Esophagus muscularis mucosa (tissue), 4 donors: ENCODE measurements at regions not wholly inside any gene's neighbourhood (a gene's known extent, or its start where the extent isn't known, plus 50 kb on each side); places are given as distances from the start of the nearest gene placed in this dataset.

Experiments used
- DNase-seq: peaks from one replicate; pipeline ENCODE4 v3.0.0-alpha.2; 2017; ENCODE audit errors: extremely low spot score
- H3K27ac ChIP-seq, 4 donors: fragments of 200-600 bp; sonication (generic); replicated peaks in 1 of 4; 1 replicate in 3 of 4; 2 replicates in 1 of 4; pipeline ENCODE4 v1.5.1; 2016 to 2019; ENCODE audit warnings: mild to moderate bottlenecking in 1 of 4
- H3K27me3 ChIP-seq, 4 donors: fragments of 200-600 bp; sonication (generic); one replicate each; pipeline versions ENCODE4 v1.5.1 to v1.6.0; 2016 to 2019
- H3K36me3 ChIP-seq, 4 donors: fragments of 200-600 bp; sonication (generic); one replicate each; pipeline ENCODE4 v1.5.1; 2016 to 2019
- H3K4me1 ChIP-seq, 4 donors: fragments of 200-600 bp; sonication (generic); one replicate each; pipeline ENCODE4 v1.5.1; 2016 to 2019
- H3K4me3 ChIP-seq, 4 donors: fragments of 200-600 bp; sonication (generic); 1 replicate in 2 of 4; 2 replicates in 2 of 4; pipeline ENCODE4 v1.5.1; 2016 to 2019; ENCODE audit warnings: mild to moderate bottlenecking in 4 of 4, moderate library complexity in 1 of 4
- H3K9me3 ChIP-seq, 4 donors: fragments of 200-600 bp; sonication (generic); 1 replicate in 3 of 4; 2 replicates in 1 of 4; pipeline ENCODE4 v1.5.1; 2016 to 2019
- CTCF ChIP-seq, 3 experiments: fragments of 200-600 bp in 2 of 3; fragments of 450-650 bp in 1 of 3; sonication (generic) in 2 of 3; IDR thresholded peaks; one replicate each; pipeline ENCODE4 v1.5.1; 2017 to 2019; ENCODE audit warnings: antibody characterized with exemption in 3 of 3, mild to moderate bottlenecking in 2 of 3, moderate library complexity in 1 of 3
- EP300 ChIP-seq: sonication (generic); formaldehyde crosslinking; IDR thresholded peaks from one replicate; pipeline ENCODE4 v1.6.1; 2017; ENCODE audit warnings: antibody characterized with exemption
- POLR2A ChIP-seq: fragments of 450-650 bp; IDR thresholded peaks from one replicate; pipeline ENCODE4 v1.6.1; 2017; ENCODE audit warnings: antibody characterized with exemption, moderate library complexity, mild to moderate bottlenecking, low read depth
- POLR2AphosphoS5 ChIP-seq, 2 donors: sonication (generic); formaldehyde crosslinking; IDR thresholded peaks; one replicate each; pipeline ENCODE4 v1.6.1; 2017; ENCODE audit warnings: antibody characterized with exemption in 2 of 2
- WGBS: methylation state at CpG from one replicate; pipeline ENCODE4 v1.1.5; 2018; 5-methylcytosine and 5-hydroxymethylcytosine counted together
- intact Hi-C: fragments of 100-400 bp; cut with DNase I; formaldehyde crosslinking; loops from one replicate; pipeline ENCODE4 v1.15.1; 2023

GRCh38 chr12:111207761-111208160 is 161.1 kb downstream of the PHETA1 start:
- WGBS = 68% methylated on average over 3 of the region's 3 CpGs
- Histone ChIP-seq H3K27me3 (peaks cover 0 to 95% (median 4%) of the 10 kb centered on the region in 4 donors), H3K9me3 (no peaks in the 10 kb centered on the region), H3K4me3 (no peak overlapping the region), H3K36me3 (no peaks in the 10 kb centered on the region), H3K4me1 (no peaks in the 10 kb centered on the region), H3K27ac (no peak overlapping the region)
- no peak for DNase-seq
- intact Hi-C loops = no loop called here
- TF ChIP-seq POLR2AphosphoS5 (IDR thresholded peaks at IDR 0.05) (no peak), CTCF (IDR thresholded peaks at IDR 0.05) (no peak), POLR2A (no peak), EP300 (no peak)

- Histone ChIP-seq H3K4me1 (no peaks in the 10 kb centered on the region), H3K36me3 (no peaks in the 10 kb centered on the region), H3K27ac (no peak overlapping the region), H3K9me3 (no peaks in the 10 kb centered on the region), H3K27me3 (peaks cover 0 to 93% (median 9%) of the 10 kb centered on the region in 4 donors), H3K4me3 (no peak overlapping the region)
- no peak for DNase-seq
- intact Hi-C loops = no loop called here
- WGBS = 62% methylated on average over 4 of the region's 15 CpGs
- no peak for TF ChIP-seq POLR2AphosphoS5 (IDR thresholded peaks at IDR 0.05)
- no peak for TF ChIP-seq EP300
- TF ChIP-seq CTCF (IDR thresholded peaks at IDR 0.05) = no peak
- no peak for TF ChIP-seq POLR2A
These were observed 164.1 kb downstream of the PHETA1 start for GRCh38 chr12:111204788-111205241.

GRCh38 chr12:111203969-111204368 is 164.9 kb downstream of the PHETA1 start:
- intact Hi-C loops = no loop called here
- no peaks in the 10 kb centered on the region for H3K4me1 ChIP-seq
- TF ChIP-seq EP300 = no peak
- TF ChIP-seq POLR2A = no peak
- TF ChIP-seq POLR2AphosphoS5 (IDR thresholded peaks at IDR 0.05) = no peak
- no peak for TF ChIP-seq CTCF (IDR thresholded peaks at IDR 0.05)
- H3K9me3 ChIP-seq = no peaks in the 10 kb centered on the region
- H3K4me3 ChIP-seq = no peak overlapping the region
- no peak for DNase-seq
- H3K27ac ChIP-seq = no peak overlapping the region
- H3K36me3 ChIP-seq = no peaks in the 10 kb centered on the region
- H3K27me3 ChIP-seq = peaks cover 0 to 86% (median 9%) of the 10 kb centered on the region in 4 donors
- 71% methylated on average over 1 of the region's 2 CpGs for WGBS

- TF ChIP-seq CTCF (IDR thresholded peaks at IDR 0.05) (no peak), EP300 (no peak), POLR2A (no peak), POLR2AphosphoS5 (IDR thresholded peaks at IDR 0.05) (no peak)
- intact Hi-C loops = no loop called here
- H3K27ac ChIP-seq = no peak overlapping the region
These were observed 165.4 kb downstream of the PHETA1 start for GRCh38 chr12:111203446-111203845.

More at GRCh38 chr12:111203446-111203845, 165.4 kb downstream of the PHETA1 start:
- no peak for DNase-seq
- 78% methylated on average over 4 of the region's 4 CpGs for WGBS
- H3K36me3 ChIP-seq = no peaks in the 10 kb centered on the region
- no peaks in the 10 kb centered on the region for H3K9me3 ChIP-seq
- H3K4me3 ChIP-seq = no peak overlapping the region
- peaks cover 0 to 81% (median 9%) of the 10 kb centered on the region in 4 donors for H3K27me3 ChIP-seq
- no peaks in the 10 kb centered on the region for H3K4me1 ChIP-seq
